ENCODE measurements at regions not wholly inside any gene's neighbourhood (a gene's known extent, or its start where the extent isn't known, plus 50 kb on each side); places are given as distances from the start of the nearest gene placed in this dataset.
"Not testable (repeated sequence)": the region's sequence is repeated elsewhere in the genome, so short reads cannot be mapped to it uniquely, and the experiment has no call there.

DNA sequence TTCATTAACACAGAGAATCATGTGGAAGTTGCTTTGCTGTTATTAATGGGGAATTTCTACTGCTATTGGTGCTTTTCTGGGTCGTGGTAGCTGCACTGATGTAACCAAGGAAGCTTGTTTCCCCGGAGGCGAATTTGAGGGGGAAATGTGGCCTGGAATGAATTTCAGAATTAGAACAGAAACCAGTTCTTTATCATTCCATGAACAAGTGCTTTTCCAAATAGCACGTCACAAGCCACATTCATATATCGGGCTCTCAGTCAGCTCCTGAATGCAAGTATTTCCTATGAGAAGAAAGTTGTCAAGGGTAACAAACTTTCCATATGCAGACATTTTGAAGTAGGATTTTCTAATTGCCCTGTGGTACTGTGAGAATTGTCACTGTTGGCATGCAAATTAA lies 1353.2 kb downstream of the AACS start:
- DNase-seq, result no peak

DNA sequence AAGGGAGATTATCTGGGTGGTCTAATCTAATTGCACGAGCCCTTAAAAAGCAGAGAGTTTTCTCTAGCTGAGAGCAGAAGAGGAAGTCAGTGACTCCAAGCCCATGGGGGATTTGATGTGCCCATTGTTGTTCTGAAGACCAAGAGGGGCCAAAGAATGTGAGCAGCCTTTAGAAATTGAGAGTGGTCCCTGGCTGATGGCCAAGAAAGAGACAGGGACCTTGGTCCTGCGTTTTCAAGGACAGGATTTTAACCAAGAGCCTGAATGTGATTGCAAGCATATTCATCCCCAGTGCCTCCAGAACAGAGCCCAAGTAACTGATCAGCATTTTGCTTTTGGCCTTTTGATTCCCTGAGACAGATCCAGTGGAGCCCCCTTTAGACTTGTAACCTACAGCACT lies 1353.9 kb downstream of the AACS start:
- DNase-seq, result no peak

DNA sequence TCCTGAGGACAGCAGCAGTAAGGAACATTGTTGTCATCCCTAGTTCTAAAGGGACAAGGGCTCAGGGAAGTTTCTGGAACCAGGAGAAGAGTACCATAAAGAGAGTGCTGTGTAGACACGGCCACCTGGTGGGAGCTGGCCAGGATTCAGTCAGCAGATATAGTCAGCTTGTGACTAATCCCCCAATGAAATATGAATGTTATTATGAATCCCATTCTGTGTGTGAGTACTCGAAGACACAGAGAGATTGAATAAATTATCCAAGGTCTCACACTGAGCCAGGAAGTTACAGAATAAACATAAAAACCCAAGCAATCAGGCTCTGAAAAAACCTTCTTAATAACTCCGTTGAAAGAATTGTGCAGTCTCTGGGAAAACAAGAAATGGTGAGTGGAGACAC lies 1359.5 kb downstream of the AACS start:
- no peak for DNase-seq

DNA sequence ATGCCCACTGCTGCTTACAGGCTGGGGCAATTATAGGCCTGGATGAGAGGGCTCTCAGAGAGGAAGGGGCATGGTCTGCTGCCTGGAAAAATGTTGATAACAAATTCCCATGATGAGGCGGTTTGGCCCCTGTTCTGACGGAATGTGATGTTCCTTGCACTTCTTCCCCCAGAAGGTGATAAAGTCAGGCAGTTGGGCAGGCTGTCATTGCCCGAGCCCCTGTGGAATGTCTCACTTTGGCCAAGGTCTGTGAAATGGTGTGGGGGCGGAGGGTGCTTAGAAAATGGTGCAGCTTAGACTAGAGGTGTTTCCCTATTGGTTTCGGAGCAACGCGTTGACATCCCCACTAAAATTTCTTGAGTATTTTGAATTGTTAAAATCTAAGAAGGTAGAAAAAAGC lies 1360.0 kb downstream of the AACS start:
- no peak for DNase-seq

DNA sequence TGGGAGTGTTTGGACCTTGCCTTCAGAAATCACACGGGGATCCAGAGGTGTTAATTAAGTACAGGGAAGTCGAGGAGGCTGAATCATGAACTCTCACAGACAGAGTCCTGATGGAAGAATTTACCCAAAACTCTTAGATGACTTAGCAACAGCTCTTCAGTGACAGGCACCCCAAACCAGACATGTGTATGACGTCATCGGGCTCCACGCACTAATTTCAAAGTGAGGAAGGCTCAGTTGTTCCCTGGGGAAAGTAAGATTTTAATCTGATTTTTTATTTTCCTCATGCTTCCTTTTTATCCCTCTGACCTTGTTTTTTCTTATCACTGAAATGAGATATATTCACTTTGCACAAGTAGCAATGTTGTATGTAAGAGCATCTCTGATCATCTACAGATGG lies 1363.5 kb downstream of the AACS start:
- DNase-seq, result no peak

DNA sequence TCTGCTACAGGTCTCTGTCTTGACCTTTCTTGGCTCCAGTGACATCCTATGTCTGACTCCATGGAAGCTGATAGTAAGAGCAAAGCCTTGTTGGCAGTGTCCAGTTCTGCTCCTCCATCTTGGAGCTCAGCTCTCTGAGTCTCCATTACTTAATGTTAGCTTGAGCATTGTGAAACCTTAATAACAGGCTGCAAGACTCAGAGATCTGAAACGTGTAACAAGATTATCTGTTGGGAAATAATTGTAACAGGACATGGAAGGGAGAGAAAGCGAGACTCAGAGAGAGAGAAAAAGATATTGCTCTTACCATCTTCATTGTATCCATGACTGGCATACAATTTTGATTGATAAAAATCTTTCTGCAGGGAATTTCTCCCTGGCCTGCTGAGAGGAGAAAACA lies 1365.7 kb downstream of the AACS start:
- DNase-seq, result no peak

DNA sequence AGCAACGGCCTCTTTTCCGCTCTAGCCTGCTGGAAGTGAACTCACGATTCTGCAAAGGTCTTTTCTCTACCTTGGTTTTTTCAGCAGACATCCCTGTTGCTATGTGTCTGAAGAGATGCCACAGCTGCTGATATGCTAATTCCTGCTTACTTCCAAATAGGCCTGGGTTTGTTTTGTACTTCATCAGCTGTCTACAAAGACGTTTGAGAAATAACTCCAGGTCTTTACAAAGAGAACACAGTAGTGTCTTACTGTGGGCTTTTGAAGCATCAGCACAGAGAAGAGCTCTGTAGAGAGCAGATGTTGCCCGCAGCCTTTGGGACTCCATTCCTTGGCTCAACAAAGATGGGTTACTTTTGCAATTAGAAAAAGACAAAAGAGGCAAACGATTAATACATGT lies 1366.5 kb downstream of the AACS start:
- no peak for DNase-seq

DNA sequence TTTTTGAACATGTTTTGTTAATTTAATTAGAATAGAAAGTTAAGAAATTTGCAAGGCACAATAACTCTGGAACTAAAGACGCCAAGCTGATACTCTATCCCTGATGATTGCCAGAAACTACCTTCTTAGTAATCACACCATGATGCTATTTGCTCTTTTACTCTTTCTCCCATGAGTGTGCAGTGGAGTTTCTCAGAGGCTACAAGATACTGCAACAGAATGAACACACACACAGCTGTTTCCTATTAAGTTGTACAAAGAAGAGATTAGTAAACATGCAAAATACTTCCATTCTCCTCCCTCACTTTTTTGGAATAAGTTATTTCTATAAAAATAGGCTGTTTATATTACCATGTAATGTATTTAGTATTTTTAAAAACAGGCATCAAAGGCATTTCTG lies 1367.5 kb downstream of the AACS start:
- no peak for DNase-seq

DNA sequence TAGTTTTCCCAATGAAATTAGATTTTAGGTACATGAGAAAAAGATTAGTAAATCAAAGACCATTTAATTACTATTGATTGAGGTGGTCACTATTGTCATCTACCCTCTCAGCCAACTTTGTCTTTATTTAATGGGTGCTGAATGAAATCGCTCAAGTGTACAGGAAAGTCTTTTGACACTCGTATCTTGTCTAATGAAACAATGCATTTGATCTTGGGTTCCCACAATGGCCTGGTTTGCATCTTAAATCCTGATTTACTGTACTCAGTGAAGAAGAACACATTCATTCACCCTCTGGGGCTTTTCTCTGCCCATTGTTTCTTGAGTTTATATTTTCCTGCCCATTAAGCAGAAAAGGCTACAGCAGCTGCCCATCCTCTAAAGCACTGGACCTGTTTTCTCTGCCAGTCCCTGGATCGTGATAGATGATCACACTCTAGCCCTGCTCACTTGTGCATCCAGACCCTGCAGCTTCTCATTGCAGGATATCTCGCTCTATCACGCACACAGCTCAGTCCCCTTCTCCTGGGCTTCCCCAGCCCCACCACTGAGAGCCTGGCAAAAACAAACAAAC lies 1369.3 kb downstream of the AACS start:
- DNase-seq, result no peak

DNA sequence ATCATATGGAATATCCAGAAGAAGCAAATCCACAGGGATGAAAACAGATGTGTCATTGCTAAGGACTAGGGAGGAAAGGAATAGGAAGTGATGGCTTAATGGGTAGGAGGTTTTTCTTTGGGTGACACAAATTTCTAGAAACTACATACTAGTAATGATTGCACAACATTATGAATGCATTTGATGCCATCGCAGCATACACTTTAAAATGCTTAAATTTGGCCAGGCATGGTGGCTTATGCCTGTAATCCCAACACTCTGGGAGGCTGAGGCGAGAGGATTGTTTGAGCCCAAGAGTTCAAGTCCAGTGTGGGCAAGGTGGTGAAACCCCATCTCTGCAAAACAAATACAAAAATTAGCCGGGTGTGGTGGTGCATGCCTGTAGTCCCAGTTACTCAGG lies 1370.8 kb downstream of the AACS start:
- no peak for DNase-seq

DNA sequence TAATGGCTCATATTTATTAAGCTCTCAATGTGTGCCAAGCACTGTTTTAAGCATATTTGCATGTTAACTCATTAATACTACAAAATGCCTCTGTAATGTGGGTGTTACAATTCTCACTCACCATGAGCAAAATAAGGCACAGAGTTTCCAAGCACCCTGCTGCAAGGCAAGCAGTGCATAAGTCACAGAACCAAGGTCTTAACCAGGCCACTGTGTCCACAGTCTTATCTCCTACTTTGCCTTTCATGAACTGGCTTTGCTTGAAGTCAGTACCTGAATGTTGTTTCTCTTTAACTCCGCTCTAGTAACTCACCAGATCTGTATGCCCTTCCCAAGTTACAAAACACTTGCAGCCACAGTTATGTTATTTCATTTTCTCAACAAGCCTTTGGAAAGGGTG lies 1372.7 kb downstream of the AACS start:
- no peak for DNase-seq

DNA sequence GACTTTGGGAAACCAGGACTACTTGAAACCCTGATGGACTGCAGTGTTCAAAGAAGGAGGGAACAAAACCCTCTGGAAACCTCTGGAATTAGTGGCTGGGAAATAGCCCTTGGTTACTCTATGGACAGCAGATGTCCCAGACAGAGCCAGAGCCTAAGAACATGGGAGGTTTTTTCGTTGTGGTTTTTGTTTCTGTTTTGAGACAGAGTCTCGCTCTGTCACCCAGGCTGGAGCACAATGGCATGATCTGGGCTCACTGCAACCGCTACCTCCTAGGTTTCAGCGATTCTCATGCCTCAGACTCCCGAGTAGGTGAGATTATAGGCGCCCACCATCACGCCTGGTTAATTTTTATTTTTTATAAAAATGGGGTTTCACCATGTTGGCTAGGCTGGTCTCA lies 1378.7 kb downstream of the AACS start:
- DNase-seq, result no peak

DNA sequence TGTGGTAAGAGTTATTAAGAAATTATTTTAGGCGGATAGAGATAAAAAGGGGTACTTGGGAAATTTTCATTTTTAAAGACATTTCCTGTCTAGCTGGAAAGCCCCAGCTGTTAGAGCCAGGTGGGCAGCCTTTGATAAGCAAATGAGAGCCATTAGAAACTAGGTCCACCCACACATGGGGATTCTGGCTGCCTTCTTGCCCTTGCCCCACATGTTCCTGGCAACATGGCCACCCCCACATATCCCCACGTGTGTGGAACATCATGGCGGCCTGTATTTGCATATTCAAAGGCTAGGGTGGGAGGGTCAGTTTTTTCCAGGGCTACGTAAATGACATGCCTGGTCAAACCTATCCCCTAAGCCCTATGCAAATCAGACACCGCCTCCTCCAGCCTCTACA lies 1382.1 kb downstream of the AACS start:
- no peak for DNase-seq

DNA sequence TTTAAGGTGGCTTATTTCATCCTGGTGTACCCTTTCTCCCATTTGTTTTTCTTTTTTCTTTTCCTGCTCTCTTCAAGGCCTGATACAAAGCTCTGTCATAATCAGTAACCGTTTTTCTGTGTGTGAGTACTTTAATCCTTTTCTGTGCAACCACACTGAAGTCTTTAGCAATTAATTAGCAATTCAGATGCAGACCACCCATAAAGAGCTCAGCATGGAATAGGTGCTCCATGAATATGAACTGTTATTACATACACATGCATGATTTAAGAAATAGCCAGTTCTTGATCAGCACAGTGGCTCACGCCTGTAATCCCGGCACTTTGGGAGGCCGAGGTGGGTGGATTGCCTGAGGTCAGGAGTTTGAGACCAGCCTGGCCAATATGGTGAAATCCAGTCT lies 1386.6 kb downstream of the AACS start:
- no peak for DNase-seq

DNA sequence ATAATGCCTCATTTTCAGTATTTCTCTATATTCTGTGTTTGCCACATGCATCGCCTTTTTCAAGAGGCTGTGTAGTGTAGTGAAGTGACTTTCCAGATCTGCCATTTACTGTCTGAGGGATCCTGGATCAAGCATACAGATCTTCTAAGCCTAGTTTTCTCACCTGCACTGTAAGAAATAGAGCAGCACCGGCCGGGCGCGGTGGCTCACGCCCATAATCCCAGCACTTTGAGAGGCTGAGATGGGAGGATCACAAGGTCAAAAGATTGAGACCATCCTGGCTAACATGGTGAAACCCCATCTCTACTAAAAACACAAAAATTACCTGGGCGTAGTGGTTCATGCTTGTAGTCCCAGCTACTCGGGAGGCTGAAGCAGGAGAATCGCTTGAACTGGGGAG lies 1387.5 kb downstream of the AACS start:
- DNase-seq, result not testable (repeated sequence)

DNA sequence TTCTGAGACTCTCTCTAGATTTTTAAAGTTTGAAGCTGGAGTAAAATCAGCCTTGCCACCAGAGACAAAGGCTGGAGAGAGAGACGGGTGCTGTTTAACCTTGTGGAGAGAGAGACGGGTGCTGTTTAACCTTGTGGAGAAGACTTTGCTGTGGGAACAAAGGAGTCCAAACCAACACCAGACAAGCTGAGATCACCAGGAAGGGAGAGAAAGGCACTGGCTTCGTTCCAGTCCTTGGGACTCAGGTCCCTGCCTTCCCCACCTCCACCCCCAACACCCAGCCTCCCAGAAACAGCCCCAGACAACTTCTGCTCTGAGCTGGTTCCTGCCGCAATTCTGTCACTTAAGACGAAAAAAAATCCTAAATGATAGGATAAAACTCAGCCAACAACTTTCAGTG lies 1389.3 kb downstream of the AACS start:
- DNase-seq, result no peak

DNA sequence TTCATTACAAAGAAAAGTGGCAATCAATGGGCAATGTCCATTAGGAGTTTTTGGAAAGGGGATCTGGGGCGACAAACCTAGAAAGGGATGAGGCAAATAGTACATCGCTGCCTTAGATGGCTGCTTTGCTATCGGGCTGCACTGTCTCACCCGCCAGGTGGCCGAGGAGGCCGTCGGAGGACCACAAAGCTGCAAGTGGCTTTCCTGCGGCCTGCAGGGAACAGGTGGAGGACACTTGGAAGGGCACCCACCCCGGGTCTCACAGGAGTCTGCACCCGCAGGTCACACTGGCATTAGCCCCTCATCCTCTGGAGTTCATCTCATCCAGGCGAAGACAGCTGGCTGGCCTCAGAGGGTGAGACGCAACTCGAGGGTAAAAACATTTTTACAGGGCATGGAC lies 1392.5 kb downstream of the AACS start:
- no peak for DNase-seq

DNA sequence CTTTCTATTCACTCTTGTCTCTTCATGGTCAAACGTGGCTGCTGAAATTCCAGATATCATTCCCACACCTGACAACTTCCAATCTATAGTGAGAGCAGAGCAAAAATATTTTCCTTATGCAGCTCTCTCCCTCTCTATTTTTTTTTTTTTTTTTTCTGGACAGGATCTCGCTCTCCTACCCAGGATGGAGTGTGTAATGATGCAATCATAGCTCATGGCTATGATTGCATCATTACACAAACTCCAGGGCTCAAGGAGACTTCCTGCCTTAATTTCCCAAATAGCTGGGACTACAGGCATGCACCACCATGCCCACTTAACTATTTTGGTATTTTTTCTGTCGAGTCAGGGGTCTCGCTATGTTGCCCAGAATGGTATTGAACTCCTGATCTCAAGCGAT lies 1398.9 kb downstream of the AACS start:
- DNase-seq, result no peak

DNA sequence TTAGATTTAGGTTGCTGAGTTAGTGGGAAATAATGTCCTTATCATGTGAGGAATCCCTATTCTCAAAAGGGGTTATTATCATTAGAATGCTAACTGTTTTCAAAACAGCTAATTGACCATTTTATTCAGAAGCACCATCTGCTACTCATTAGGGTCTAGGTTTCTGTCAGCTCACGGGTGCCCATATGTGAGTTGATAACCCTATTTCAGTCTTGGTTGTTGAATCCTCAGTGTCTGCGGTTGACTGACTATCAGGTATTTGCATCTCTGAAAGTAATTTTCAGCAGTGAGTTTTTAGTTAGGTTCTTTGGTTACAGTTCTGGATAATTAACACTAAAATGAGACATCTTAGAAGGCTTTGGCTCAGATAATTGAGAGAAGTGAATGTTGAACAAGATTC lies 1404.0 kb downstream of the AACS start:
- no peak for DNase-seq

DNA sequence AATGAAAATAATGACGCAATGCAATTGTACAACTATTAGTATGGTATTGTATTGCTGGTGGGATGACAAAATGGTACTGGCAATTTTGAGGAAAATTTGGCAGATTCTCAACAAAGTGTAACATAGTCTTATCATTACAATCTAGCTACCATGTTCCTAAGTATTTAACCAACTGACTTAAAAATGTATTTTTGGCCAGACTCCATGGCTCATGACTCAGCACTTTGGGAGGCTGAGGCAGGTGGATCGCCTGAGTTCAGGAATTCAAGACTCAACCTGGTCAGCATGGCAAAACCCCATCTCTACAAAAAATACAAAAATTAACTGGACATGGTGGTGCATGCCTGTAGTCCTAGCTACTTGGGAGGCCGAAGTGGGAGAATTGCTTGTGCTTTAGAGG lies 1409.5 kb downstream of the AACS start:
- DNase-seq, result no peak

DNA sequence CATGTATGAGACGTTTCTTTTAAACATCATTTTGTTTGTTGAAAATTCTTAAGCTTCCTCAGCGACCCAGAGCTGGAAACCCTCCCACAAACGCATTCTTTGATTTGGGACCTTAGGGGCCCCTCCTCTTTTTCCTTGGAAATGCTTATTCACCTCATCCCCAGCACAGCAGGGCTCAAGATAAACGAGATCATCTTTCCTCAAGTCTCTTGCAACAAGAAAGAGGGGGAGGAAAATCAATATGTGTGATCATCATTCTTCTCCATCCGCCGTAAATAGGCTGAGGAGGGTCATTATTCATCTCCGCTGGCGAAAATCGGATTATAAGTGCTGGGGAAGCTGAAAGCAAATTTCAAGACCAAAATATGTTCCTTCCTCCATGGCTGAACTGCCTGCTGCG lies 1415.2 kb downstream of the AACS start:
- no peak for DNase-seq

DNA sequence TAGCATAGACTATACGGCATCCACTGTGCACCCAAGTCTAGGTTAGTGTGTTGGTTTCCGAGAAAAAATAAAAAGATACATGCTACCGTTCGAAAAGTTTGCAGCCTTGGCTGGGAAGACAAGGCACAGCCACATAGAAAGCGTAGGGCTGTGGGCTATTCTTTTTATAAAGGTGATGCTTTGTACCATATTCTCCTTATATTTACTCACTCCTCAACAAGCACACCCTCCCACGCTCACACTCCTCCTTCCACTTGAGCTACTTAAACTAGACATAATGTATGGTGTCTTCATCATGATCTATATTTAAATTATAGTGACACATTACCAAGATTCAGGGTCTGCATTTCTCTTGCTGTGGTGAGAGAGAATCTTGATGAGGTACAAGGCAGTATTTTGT lies 1416.5 kb downstream of the AACS start:
- no peak for DNase-seq

DNA sequence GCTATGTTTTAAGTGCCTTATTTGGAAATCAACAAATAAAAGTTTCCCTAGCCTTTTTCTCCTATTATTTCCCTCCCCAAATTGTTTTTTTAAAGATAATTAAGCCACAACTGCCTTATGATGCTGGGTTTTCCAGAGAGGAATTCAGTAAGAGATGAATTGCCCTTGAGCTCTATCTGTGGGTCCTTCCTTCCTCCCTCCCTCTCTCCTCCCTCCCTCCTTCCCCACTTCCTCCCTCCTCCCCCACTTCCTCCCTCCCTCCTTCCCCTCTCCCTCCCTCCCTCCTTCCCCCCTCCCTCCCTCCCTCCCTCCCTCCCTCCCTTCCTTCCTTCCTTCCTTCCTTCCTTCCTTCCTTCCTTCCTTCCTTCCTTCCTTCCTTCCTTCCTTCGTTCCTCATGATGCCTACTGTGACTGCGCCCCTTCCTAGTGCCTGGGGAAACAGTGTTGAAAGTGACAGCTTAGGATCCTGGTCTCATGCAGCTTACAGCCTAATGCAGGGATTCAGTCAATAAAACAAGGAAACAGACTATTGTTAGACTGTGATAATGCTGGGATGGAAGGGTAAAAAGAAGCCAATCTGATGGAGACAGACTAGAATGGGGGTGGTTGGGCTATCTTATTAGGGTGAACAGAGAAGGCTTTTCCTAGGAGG lies 1417.1 kb downstream of the AACS start:
- DNase-seq, result no peak

DNA sequence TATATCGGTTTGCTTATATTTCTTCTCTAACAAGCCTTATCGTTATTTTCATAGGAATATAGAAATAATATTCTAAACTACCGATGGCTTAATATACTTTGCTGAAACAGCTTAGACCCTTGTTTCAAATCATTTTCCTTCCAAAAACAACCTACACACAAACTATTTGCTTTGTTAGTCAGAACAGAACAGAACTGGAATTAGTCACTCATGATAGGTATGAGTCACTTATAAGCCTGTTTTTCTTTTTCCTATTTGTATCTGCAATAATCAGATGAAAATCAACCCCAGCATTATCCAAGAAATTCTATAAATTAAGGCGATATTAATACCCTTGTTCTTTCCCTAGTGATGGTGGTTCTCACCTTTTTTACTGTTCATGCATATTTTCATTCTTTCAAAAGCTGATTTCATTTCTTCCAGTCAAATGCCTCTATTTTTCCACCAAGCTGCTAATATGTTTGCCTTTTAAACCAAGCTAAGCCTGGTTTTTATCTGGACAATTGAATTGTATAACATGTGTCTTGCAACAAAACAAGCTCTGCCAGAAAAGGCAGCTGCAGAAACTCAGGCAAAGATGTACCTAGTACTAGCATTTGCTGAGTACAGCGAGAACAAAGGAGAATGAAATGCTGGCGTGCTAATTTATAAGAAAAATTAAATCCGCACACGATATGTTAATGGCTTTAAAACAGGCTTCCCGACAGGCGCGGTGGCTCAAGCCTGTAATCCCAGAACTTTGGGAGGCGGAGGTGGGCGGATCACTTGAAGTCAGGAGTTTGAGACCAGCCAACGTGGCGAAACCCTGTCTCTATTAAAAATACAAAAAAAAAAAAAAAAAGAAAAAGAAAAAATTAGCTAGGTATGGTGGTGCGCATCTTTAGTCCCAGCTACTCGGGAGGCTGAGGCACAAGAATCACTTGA lies 1418.2 kb downstream of the AACS start:
- no peak for DNase-seq

Measured in amniotic stem cell (primary cell).